ENCODE measurements at regions not wholly inside any gene's neighbourhood (a gene's known extent, or its start where the extent isn't known, plus 50 kb on each side); places are given as distances from the start of the nearest gene placed in this dataset.

- no peaks in the 10 kb centered on the region for H3K27me3 ChIP-seq (replicated peaks; ENCODE audit: control insufficient read depth, insufficient read depth, low read length)
- H3K9me3 ChIP-seq = no peaks in the 10 kb centered on the region
- H3K36me3 ChIP-seq (ENCODE audit: control insufficient read depth, insufficient read depth, low read length) = no peaks in the 10 kb centered on the region
- peaks cover 2% of the 10 kb centered on the region for H3K27me3 Mint-ChIP-seq (ENCODE audit: insufficient read depth, unreplicated experiment)
- BruUV-seq (replicated peaks) = no TSS peak
- no peaks in the 10 kb centered on the region for H3K9me3 Mint-ChIP-seq (ENCODE audit: unreplicated experiment)
- TF ChIP-seq CTCF (IDR thresholded peaks at IDR 0.05; ENCODE audit: insufficient read depth in 1 of 2, low read depth in 1 of 2, low read length in 1 of 2, severe bottlenecking in 1 of 2, unreplicated experiment in 1 of 2) = no peak
- no peak for DNase-seq
- H3K27ac Mint-ChIP-seq (ENCODE audit: unreplicated experiment) = no peak overlapping the region
- no peaks in the 10 kb centered on the region for H3K4me1 Mint-ChIP-seq (ENCODE audit: low read depth, unreplicated experiment)
- CTCF ChIA-PET = no interaction called here
- H3K4me3 ChIP-seq (ENCODE audit: low read depth, low read length) = no peak overlapping the region
- POLR2A ChIA-PET = no interaction called here
- intact Hi-C loops (cut with micrococcal nuclease; ENCODE audit: unreplicated experiment) = no loop called here
- H3K4me3 Mint-ChIP-seq (ENCODE audit: unreplicated experiment) = no peak overlapping the region
- H3K4me1 ChIP-seq = no peaks in the 10 kb centered on the region
- no peaks in the 10 kb centered on the region for H3K36me3 Mint-ChIP-seq (ENCODE audit: insufficient read depth, unreplicated experiment)
Measured at GRCh38 chr18:67250776-67251424, 265.6 kb downstream of the DSEL start.

GRCh38 chr18:67243799-67244587 is 272.5 kb downstream of the DSEL start:
- no peak overlapping the region for H3K4me3 ChIP-seq (ENCODE audit: low read depth, low read length)
- no peak overlapping the region for H3K27ac Mint-ChIP-seq (ENCODE audit: unreplicated experiment)
- no peak overlapping the region for H3K4me3 Mint-ChIP-seq (ENCODE audit: unreplicated experiment)
- no peak for DNase-seq
- ChIA-PET CTCF (no interaction called here), POLR2A (no interaction called here)
- intact Hi-C loops (cut with micrococcal nuclease; ENCODE audit: unreplicated experiment) = no loop called here
- H3K36me3 Mint-ChIP-seq (ENCODE audit: insufficient read depth, unreplicated experiment) = no peaks in the 10 kb centered on the region
- no peaks in the 10 kb centered on the region for H3K4me1 ChIP-seq
- TF ChIP-seq CTCF (IDR thresholded peaks at IDR 0.05; ENCODE audit: insufficient read depth in 1 of 2, low read depth in 1 of 2, low read length in 1 of 2, severe bottlenecking in 1 of 2, unreplicated experiment in 1 of 2) = no peak
- H3K27me3 ChIP-seq (replicated peaks; ENCODE audit: control insufficient read depth, insufficient read depth, low read length) = no peaks in the 10 kb centered on the region
- no peaks in the 10 kb centered on the region for H3K9me3 Mint-ChIP-seq (ENCODE audit: unreplicated experiment)
- H3K4me1 Mint-ChIP-seq (ENCODE audit: low read depth, unreplicated experiment) = peaks cover 6% of the 10 kb centered on the region
- no peaks in the 10 kb centered on the region for H3K27me3 Mint-ChIP-seq (ENCODE audit: insufficient read depth, unreplicated experiment)
- no TSS peak for BruUV-seq (replicated peaks)
- H3K36me3 ChIP-seq (ENCODE audit: control insufficient read depth, insufficient read depth, low read length) = no peaks in the 10 kb centered on the region
- no peaks in the 10 kb centered on the region for H3K9me3 ChIP-seq

- Mint-ChIP-seq H3K9me3 (ENCODE audit: unreplicated experiment) (no peaks in the 10 kb centered on the region), H3K4me1 (ENCODE audit: low read depth, unreplicated experiment) (peaks cover 6% of the 10 kb centered on the region), H3K4me3 (ENCODE audit: unreplicated experiment) (no peak overlapping the region), H3K27me3 (ENCODE audit: insufficient read depth, unreplicated experiment) (no peaks in the 10 kb centered on the region), H3K27ac (ENCODE audit: unreplicated experiment) (no peak overlapping the region), H3K36me3 (ENCODE audit: insufficient read depth, unreplicated experiment) (no peaks in the 10 kb centered on the region)
- no TSS peak for BruUV-seq (replicated peaks)
- Histone ChIP-seq H3K36me3 (ENCODE audit: control insufficient read depth, insufficient read depth, low read length) (no peaks in the 10 kb centered on the region), H3K27me3 (replicated peaks; ENCODE audit: control insufficient read depth, insufficient read depth, low read length) (no peaks in the 10 kb centered on the region), H3K4me1 (no peaks in the 10 kb centered on the region), H3K4me3 (ENCODE audit: low read depth, low read length) (no peak overlapping the region), H3K9me3 (no peaks in the 10 kb centered on the region)
- no peak for DNase-seq
- TF ChIP-seq CTCF (IDR thresholded peaks at IDR 0.05; ENCODE audit: insufficient read depth in 1 of 2, low read depth in 1 of 2, low read length in 1 of 2, severe bottlenecking in 1 of 2, unreplicated experiment in 1 of 2) = no peak
- intact Hi-C loops (cut with micrococcal nuclease; ENCODE audit: unreplicated experiment) = no loop called here
- CTCF ChIA-PET = no interaction called here
- POLR2A ChIA-PET = no interaction called here
Measured at GRCh38 chr18:67242001-67242400, 274.5 kb downstream of the DSEL start.

Measured in Caco-2 (cell line).